HG03520 (cell line): ENCODE measurements at regions not wholly inside any gene's neighbourhood (a gene's known extent, or its start where the extent isn't known, plus 50 kb on each side); places are given as distances from the start of the nearest gene placed in this dataset.
"Not testable (repeated sequence)": the region's sequence is repeated elsewhere in the genome, so short reads cannot be mapped to it uniquely, and the experiment has no call there.

ENCODE experiments used
- ATAC-seq: cut with Tn5 transposase; IDR thresholded peaks from one replicate; pipeline ENCODE4 v1.9.1; 2021; ENCODE audit warnings: mild to moderate bottlenecking, moderate library complexity; ENCODE audit not compliant: unreplicated experiment

DNA sequence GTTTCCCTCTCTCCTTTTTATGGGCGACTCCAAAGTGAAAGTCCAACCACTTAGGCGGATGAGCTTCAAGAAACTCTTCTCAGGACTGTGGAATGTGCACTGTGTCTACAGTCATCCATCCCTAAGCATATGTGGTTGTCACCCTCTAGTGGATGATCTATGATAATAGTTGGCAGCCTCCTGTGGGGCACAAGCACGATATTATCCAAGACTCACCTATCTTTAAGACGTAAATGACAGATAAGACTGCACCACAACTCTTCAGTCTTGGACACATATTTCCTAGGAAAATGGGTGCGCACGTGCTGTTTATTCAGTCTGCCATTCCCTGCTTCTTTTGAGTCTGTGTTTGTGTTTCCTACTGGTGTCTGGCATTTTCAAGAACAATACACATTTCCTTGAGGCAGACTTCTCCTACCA, 145.5 kb upstream of the CTAGE1 start:
- ATAC-seq = peak; percentile 60

DNA sequence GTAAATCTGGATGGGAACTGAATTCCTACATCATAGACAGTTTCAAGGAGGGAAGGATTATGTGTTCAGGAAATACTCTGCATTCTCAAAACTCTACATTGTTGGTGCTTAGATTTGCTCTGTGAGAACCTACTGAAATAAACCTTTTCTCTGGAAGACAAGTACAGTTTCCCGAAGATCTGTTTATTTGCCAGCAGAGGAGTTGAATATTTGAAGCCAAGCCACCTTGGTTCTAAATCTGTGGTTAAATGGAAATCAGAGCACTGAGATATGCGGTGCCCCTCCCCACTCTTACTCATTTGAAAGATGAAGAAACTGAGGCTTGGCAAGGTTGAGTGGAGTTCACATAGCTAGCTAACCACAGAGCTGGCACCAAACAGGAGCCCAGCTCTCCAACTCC, 146.3 kb upstream of the CTAGE1 start:
- no peak for ATAC-seq

DNA sequence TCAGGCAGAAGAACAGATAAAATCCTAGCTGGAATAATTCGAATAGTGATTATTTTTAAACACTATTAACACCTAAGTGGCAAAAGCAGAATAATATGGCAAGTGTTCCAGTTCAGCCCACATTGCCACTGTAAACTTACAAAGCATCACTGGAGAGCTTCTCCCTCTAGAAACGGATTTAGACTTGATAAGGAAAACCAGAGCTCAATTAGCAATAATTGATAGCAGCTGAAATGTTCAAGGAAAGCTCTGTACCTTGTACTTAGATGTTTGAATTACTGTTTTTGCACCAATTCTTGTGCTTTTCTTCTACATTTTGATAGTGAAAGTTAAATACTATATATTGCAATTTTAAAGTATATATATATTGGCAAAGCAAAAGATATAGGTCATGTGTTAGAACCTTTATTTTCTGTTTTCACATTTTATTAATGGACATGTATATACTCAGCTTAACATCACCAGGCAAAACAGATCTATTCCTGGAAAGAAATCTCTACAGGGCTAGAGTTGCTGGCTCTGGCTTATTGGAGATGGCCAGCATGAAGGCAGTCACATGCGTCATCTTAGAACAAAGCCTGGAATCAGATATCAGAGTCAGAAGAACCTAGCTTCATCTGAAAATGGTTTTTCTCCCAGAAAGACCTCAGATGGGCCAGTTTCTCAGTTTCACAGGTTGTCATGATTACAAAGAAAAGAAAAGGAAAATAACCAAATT, 149.1 kb upstream of the CTAGE1 start:
- ATAC-seq = no peak

DNA sequence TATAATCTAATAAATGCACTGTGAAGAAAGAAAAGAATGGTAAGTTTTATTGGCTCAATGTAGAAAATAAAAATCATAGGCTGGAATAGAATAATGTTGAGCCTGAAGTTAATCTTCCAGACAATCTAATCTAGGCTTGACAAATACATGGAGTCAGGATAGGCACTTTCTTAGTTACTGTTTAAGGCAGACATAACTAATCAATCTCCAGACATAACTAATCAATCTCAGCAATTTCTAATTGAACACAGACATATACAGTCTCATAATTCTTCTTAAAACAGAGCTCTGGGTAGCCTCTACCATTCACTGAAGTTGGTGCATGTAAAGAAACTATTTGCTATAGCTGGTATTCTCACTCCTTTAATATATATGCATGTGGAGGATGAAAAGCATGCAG, 150.1 kb upstream of the CTAGE1 start:
- no peak for ATAC-seq

DNA sequence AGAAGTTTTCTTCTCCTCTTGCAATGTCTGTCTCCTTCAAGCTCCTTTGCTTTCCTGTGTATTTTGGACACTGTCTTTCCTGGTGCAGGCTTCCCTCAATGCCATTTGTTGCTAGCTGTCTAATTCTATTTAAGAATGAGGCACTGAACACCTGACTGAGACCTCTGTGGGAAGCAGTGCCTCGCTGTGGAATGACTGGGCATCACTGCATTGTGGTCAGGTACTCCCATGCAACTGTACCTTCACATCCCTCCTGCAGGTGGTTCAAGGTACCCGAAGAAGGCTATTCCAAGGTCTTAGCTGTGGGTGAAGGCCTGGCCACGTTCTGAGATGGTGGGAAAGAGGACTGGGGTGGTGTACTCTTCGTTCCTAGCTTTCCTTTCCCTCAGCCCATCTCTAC, 152.8 kb upstream of the CTAGE1 start:
- ATAC-seq = no peak

DNA sequence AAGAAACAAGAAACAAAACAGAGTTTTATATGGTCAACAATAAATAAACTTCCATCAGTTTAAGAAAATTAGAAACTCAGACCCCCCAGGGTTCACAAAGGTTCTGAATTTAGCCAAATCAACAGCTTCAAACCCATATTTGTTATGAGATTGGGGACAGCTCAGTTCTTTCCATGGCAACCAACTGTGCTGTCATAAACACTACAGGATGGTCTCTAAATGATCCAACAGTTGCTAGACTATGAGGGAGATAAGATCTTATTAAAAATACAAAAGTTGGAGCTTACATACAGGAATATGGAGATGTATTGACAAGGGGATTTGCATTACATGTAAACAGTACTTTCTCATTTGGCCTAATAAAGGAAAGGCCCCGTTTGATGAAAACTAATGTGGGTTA, 154.6 kb upstream of the CTAGE1 start:
- ATAC-seq = no peak

DNA sequence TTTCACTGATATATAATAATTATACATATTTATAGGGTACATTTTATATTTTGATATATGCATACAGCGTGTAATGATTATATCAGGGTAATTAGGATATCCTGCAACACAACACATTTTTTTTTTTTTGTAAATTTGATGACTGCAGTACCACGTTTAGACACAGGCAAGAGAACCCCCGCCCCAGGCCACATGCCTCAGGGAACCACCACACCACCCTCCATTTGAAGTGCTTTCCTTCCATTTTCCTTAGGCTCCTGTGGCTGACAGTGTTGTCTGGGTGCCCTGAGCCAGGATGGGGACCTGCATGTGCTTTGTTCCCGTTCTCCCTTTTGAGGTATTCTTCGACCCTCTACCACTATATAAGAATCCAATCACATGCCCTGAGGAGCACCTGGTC, 161.6 kb upstream of the CTAGE1 start:
- no peak for ATAC-seq

DNA sequence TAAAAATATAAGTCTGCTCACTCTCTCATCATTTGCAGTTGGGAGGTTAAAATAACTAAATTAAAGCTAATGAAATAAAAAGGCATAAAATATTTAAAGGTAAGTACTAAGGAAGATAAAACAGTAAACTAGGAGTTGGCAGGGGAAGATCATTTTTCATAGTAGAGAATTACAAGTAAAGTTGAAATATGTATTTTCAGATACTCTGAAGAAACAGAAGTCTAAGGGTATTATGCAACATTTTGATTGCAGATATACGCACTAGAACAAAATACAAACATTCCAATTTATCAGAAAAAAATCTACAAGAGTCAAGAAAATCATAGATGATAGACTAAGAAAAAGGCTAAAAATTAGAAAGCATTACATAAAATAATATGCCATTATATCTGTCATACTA, 167.6 kb upstream of the CTAGE1 start:
- ATAC-seq = no peak

DNA sequence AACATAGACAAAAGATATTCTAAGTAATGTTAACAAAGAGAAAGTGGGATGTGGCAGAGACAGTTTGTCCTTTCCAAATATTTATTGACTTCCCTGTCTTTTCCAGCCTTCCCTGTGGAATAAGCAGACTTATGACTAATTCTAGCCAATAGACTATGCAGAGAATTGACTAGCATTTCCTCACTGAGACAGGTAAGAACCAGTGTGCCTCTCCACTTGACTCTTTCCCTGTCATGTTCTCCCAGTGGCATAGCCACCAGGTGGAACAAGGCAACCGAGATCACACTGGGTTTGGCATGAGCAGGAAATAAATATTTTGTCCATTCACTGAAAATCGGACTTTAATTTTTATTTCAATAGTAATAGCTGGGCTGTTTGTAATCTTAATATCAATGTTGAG, 168.1 kb upstream of the CTAGE1 start:
- ATAC-seq = no peak

DNA sequence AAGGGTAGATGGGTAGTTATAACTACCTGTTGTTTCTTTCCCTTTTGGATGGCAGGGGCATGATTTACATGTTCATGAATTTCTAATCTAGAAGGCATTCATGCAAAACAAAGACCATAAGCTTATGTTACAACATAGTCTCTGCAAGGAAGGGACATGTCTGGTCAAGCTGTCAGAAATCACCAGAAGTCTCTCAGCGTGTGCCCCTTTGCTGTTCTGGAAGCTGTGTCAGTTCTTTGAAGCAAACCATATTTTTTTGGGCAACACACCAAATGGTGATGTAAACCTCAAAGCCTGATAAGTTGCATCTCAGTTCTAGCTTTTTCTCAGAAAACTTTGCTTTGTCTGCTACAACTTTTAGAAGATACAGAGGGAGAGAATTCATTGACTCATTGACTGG, 173.5 kb upstream of the CTAGE1 start:
- no peak for ATAC-seq

DNA sequence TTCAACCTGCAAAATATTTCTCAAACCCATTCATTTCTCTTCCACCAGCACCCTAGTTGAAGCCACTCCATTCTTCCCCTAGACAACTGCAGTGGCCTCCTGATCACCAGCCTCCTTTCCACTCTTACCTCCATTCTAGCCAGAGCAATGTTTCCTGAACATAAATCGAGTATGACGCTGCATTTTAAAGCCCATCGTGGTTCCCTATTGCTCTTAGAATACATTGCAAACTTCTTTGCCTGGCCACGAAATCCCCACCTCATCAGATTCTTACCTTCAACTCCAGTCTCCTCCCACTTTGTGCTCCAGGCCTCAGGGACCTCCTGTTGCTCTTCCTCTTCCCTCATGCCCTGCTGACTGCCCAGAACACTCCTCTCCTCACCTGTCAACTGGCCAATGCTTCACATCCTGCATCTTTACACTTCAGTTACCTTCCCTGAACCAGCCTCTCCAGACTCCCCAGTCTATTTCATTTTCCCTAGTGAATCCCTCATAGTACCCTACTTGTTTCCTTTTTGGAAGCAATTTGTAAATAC, 176.5 kb upstream of the CTAGE1 start:
- no peak for ATAC-seq

DNA sequence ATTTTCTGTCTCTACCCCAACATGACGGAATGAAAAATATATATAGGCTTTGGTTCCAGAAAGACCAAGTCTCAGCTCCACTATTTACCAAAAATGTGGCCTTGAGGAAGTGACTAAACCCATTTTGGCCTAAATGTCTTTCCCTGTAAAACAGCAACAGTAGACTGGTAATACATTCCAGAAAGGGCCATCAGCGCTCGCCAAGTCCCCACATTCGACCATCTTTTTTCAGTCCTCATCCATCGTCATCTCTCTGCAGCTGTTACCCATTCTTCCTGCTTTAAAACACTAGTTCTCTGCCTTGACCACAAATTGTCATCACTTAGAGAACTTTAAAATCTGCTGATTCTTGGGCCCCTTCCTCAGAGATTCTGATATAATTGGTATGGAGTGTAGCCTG, 183.8 kb upstream of the CTAGE1 start:
- ATAC-seq = no peak

DNA sequence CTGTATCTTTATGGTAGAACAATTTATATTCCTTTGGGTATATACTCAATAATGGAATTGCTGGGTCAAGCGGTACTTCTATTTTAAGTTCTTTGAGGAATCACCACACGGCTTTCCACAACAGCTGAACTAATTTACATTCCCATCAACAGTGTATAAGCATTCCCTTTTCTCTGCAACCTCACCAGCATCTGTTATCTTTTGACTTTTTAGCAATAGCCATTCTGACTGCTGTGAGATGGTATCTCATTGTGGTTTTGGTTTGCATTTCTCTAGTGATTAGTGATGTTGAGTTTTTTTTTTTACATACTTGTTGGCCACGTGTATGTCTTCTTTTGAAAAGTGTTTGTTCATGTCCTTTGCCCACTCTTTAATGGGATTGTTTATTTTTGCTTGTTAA, 184.7 kb upstream of the CTAGE1 start:
- ATAC-seq = not testable (repeated sequence)

DNA sequence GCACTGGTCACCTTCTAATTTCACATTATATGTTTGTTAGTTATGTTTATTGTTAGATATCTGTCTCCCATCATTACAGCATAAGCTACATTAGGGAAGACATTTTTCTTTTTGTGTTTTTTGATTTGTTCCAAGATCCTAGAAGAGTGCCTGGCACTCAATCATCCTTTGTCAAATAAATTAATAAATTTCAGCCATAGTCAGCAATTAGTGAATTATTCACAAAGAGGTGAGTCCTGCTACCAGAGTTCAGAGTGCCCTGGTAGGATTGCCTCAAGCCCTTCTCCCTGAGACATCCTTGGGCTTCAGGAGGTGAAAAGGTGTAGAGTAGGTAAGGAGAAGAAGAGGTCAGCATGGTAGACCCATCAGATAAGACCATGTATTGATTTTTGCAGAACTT, 186.2 kb upstream of the CTAGE1 start:
- no peak for ATAC-seq

DNA sequence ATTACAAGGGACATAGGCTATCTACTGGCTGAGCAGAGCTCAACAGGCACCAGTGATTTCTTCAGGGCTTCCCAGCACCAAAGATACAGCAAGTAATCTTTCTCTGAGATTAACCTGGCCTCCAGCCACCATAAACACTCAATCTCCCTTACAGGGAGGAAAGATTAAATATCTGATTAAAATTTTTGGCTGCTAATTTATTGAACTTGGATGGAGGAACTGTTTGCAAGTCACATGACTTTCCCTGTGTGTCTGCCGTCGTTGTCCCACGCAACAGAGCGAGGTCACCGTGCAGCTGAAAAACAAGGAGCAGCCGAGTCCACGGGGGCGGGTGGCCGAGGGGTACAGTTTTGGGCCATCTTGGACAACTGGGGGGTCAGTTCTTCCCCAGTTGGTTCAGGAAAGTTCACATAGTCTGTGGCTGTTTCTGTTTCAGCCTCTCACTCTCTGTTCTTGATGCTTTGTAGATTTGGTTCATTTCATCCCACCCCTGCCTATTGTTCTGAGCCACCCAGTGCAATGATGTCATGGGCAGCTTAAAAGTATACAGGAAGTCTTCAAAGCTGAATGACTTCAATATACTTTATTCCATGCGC, 186.8 kb upstream of the CTAGE1 start:
- ATAC-seq = no peak

DNA sequence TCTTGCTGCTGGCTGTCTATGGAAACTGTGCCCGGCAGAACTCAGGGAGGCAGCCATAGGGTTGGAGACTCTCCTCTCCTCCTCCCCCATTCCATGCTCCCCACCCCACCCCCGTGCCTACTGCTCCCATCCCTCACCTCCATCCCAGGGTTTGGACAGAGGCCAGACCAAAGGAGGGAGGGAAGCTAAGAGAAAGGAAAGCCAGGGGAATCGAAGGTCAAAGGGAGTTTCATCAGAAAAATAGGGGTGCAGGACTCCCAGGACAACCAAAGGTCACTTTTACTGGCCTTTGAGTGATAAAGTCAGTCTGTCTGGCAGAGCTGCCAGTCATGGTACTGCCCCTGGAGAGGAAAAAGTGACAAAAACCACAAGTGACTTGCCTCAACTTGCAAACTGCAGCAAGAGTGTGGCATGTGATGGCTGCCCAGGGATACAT, 187.3 kb upstream of the CTAGE1 start:
- no peak for ATAC-seq

DNA sequence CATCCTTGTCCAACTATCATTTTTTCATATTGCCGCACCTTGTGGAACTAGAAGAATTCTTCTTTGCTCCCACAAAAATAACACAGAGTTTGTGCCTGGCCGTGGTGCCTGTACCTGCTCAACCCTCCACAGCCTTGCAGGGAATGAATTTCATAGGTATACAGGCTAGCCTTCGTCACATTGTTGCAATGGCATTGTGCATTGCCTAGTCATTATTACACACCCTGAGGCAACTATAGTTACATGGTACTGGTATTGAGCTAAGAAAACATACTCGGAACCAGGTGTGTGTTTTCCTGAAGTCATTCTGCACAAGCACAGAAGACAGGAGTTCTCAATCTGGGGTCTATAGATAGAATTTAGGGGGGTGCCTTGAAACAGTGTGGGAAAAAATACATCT, 188.0 kb upstream of the CTAGE1 start:
- ATAC-seq = no peak

DNA sequence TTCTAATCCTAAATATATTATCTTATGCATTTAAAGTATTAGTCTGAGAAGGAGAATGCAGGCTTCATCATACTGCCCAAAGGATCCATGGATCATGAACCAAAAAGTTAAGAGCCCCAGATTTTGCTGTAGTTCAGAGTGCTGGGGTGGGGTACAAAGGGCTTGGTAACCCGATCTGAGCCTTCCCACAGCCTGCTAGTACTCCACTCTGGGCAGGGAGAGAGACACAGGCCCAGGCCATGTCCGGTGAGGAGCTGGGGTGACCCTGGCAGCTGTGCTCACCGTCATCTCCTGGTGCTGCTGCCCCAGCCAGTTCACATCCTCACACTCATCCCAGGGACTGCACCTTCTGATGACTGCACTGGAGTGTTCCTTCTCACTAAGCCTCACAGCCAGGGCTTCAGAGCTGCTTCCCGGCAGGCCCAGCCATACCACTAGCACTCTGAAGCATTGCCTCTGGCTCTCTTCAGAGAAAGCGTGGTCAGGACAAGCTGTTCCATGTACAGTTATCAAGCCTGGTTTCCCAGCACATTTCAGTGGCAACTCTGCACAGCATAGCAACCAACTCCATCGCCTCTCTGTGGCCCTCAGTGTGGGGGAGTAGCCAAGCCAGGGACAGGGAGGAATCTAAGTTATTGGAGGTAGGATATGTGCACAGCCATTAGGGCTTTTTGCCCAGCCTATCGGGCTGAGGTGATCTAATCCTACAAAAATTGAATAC, 189.0 kb upstream of the CTAGE1 start:
- no peak for ATAC-seq

DNA sequence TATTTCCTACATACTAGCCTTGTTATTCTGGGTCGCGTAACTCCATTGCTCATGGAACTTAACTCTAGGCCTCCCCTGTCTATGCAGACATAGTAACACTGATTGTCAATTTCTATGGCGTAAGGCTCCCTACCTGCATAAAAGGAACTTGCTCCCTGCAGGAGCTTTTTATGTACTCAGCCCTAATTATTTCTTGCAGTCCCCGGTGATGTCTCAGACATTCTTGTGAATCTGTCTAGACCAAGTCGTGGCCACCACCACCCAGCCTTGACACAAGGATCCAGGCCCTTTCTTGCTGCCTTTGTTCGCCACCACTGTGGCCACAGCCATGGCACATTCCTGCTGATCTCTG, 189.5 kb upstream of the CTAGE1 start:
- no peak for ATAC-seq

DNA sequence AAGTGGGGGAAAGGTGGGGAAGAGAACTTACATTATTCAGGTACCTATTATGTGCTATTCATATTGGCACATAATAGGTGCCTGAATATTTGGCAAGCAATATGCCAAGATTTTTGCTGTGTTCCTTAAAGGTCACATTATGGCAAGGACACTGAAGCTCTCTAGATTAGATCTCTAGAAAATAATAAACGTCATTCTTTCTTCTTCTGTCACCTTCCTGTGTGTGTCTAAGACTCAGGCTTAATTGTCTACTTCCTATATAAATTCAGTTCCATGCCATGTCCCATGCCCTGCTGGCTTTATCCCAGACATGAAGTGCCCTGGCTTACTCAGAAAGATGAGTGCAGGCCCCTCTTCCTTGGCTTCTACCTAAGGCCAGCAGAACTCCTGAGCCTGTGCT, 191.1 kb upstream of the CTAGE1 start:
- ATAC-seq = no peak

DNA sequence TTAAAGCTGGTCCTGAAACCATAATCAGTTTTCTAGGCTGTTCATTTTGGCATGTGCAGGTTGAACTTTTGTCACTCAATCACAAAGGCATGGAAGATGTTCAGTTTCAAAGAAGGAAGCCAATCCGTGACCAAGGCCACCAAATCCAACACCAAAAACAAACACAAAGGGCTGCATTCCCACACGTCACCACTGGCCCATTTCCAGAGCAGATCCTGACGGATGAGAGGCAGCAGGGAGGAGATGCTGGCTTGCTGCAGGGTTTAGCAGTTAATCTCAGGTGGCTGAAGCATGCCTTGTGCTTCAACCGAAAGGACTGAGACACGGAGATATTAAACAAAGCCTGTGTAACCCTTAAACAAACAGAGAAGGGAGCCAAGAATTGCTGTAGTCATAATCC, 191.9 kb upstream of the CTAGE1 start:
- ATAC-seq = no peak

DNA sequence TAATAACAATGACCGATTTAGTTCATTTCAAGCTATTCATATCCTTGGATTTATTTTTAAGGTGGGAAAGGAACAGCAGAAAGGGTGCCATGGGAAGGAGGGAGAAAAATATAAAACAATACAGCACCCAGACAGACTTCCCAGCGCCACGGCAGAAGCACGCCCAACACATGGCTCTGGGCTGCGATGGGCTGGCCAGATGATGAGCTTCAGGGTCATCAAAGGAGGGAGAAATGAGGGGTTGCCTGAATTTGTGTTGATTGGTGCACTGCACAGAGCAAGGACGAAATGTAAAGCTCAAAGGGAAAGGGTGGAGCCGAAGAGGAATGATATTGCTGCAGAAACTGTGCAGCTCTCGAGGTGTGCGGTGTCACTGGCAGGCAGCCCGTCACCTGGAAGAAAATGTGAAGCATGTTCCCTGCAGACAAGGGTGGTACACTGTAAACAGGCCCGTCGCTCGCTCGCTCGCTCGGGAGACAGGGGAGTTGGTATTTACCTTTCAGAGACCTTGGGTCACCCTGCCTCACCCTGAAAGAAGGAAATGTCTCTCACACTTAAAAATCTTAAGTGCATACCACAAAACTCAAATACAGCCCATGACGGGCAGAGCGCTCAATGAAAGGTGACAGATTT, 195.5 kb upstream of the CTAGE1 start:
- ATAC-seq = no peak
